GM19351 (cell line): ENCODE measurements at regions not wholly inside any gene's neighbourhood (a gene's known extent, or its start where the extent isn't known, plus 50 kb on each side); places are given as distances from the start of the nearest gene placed in this dataset.
"Not testable (repeated sequence)": the region's sequence is repeated elsewhere in the genome, so short reads cannot be mapped to it uniquely, and the experiment has no call there.

Experiments used
- ATAC-seq: cut with Tn5 transposase; IDR thresholded peaks from one replicate; pipeline ENCODE4 v1.9.1; 2021; ENCODE audit warnings: mild to moderate bottlenecking, moderate library complexity; ENCODE audit not compliant: unreplicated experiment

GRCh38 chr18:38297910-38298309, 732.3 kb upstream of the CELF4 start:
- ATAC-seq, result no peak

GRCh38 chr18:38290229-38290628, 724.6 kb upstream of the CELF4 start:
- ATAC-seq, result no peak

GRCh38 chr18:38284972-38285371, 719.4 kb upstream of the CELF4 start:
- no peak for ATAC-seq

GRCh38 chr18:38263066-38263465, 697.5 kb upstream of the CELF4 start:
- ATAC-seq, result no peak

DNA sequence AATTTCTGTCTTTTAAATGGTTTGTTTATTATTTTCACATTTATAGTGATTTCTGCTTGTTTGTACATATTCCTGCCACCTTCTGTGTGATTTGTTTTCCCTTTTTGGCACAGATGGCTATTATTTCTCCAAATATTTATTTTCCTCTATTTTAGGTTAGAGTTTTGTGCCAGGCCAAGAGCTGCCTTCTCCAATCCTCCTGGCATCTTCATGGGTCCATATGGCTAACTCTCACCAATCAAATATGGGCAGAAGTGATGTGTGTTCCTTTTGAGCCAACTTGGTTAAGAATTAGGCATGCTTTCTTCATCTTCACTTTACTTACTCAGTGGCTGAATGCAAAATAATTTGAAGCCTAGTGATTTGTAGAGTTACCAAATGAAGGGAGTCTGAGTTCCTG, 697.1 kb upstream of the CELF4 start:
- ATAC-seq, result no peak

DNA sequence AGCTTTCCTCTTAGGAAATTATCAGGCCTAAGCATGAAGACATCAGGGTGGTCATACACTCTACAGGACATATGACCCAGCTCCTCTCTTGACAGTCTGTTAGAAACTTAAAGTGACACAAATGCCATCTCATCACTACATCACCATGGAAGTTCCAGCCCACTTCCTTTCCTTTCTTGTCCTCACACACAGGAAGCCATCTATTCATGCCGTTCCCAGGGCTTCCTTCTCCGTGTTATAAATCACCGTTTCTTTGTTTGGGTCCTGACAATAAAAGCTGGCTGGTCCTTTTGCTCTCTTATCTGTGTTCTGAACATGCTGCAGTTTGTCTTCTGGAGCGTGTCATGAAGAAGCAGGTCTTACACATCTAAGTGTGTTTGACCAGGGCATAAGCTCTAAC, 692.1 kb upstream of the CELF4 start:
- no peak for ATAC-seq

- ATAC-seq, result no peak
Observed at GRCh38 chr18:38256366-38256765, 690.8 kb upstream of the CELF4 start.

DNA sequence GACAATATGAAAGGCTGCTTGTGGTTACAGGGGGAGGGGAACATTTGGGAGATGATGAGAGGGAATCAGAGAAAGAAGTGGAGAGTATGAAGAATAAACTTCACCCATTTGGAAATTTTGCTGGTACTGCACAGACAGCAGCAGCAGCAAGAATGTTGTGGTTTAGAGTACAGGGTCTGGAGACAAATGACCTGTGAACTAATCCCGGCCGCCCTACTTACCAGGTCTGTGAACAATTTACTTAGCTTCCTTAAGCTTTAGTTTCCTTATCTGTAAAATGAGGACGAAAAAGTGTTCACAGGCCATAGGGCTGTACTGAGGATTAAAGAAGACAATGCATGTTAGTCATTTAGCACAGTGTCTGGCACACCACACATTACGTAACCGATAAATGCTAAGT, 685.4 kb upstream of the CELF4 start:
- no peak for ATAC-seq

GRCh38 chr18:38244480-38244879, 678.9 kb upstream of the CELF4 start:
- ATAC-seq, result no peak

GRCh38 chr18:38243291-38243690, 677.7 kb upstream of the CELF4 start:
- no peak for ATAC-seq

- ATAC-seq, result no peak
Observed at GRCh38 chr18:38241736-38242135, 676.1 kb upstream of the CELF4 start.

DNA sequence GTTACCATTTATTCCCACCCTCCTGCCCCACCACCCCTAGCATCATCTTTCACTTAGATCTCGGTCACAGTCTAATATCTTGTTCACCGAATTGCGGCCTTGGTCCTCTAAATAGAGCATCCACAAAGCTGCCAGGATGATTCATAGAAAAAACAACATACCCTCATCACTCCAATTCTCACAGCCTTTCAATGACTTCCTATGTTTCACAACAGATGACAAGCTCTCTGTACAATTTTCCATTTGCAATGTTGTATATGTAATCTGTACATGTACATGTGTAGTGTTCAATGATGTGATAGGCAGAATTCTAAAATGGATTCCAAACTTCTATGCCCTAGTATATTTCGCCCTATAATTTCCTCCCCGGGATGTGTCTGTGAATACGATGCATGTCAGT, 675.6 kb upstream of the CELF4 start:
- no peak for ATAC-seq

GRCh38 chr18:38239606-38240005, 674.0 kb upstream of the CELF4 start:
- no peak for ATAC-seq

- no peak for ATAC-seq
Observed at GRCh38 chr18:38237796-38238195, 672.2 kb upstream of the CELF4 start.

DNA sequence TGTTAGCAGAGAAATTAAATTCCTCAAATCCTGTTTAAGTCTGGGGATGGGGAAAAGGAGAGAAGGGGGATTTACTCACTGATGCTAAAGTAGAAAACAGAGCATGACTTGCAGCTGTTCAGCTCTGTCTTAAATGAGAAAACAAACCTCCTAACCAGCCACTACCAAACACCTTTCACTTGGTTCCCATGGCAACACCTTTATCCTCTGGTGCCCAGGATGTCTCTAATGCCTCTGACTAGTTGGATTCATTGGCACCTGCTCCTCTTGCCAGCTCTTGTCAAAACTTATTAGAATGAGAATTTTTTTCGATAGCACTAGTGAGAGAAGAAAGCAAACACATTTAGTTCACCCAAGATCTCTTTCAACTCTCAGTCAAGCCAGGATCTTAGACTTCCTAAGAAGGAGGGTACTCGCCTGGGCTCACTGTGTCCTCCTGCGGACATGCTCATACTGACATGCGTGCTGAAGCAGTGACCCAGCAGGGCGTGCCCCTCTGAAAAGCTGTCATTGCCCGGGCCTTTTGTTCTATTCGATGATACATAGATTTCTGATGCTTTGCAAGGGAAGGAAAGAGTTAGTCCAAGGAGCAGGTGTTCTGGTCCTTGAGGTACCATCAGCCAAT, 656.0 kb upstream of the CELF4 start:
- ATAC-seq, result no peak

DNA sequence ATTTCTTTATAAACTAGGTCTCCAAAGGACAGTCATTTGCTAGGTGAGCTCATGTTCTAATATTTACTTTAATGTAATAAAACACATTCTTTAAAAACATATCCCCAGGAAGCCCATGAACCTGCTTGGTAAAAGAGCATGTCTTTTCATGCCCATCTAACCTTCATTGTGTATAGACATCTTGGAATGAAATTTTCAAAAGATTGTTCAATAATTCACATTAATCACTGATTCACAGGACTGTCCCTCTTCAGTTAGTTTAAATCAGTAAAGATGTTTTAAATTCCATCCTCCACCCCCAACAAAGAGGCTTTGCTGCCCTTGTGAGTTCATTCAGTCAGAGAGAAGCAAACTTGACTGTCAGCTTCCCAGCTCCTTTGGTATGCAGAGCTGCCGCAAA, 633.4 kb upstream of the CELF4 start:
- no peak for ATAC-seq

DNA sequence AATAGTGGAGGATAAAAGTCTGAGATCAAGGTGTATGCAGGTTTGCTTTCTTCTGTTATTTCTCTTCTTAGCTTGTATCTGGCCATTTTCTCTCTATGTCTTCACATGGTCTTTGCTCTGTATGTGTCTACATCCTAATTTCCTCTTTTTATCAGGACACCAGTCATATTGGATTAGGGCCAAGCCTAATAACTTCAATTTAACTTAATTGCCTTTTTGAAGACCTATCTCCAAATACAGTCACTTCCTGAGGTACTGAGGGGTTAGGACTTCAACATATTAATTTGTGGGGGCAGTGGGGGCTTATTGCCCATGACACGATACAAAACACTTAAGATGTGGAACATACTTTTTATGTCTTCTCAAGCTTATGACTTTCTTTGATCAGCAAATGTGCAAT, 632.9 kb upstream of the CELF4 start:
- no peak for ATAC-seq

GRCh38 chr18:38186491-38186890, 620.9 kb upstream of the CELF4 start:
- ATAC-seq, result no peak

- no peak for ATAC-seq
Observed at GRCh38 chr18:38174594-38174993, 609.0 kb upstream of the CELF4 start.

DNA sequence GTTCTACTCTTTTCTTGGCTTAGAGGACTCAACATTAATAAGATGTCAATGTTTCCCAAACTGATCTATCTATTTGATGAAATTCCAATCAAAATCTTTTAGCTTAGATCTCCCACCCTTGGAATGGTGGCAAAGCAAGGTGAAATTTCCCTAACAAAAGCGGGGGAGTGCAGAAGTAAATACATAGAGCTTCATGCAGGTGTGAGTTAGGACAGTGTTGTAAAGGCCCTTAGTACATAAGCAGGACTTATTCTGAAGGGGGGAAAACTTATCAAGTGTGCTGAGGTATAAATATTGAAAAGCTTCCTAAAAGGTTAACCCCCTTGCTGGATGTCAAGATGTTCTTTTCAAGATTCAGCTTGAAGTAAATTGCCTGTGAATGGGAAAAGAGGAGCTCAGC, 608.6 kb upstream of the CELF4 start:
- no peak for ATAC-seq

- no peak for ATAC-seq
Observed at GRCh38 chr18:38170845-38171244, 605.2 kb upstream of the CELF4 start.

DNA sequence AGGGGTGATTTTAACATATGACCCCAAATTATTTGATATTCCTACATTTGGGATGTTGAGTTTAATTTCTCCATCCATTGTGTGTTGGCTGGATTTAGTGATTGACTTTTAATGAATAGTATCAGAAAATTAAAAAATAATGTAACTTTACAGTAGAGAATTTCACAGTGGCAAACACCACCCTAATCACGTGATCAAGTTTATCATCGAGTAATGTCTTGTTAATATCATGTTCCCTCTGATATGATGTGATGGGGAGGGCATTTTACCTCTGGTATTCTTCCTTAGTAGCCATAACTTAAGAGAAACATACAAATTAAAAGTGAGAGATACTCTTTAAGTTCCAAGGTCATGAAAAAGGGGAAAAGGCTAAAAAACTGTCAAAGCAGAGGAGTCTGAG, 602.0 kb upstream of the CELF4 start:
- ATAC-seq, result no peak

DNA sequence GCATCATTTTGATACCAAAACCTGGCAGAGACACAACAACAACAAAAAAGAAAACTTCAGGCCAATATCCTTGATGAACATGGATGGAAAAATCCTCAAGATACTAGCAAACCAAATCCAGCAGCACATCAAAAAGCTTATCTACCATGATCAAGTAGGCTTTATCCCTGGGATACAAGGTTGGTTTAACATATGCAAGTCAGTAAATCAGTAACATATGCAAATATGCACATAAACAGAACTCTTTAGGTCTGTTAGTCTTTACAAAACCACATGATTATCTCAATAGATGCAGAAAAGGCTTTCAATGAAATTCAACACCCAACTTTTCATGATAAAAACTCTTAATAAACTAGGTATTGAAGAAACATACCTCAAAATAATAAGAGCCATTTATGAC, 587.5 kb upstream of the CELF4 start:
- not testable (repeated sequence) for ATAC-seq

DNA sequence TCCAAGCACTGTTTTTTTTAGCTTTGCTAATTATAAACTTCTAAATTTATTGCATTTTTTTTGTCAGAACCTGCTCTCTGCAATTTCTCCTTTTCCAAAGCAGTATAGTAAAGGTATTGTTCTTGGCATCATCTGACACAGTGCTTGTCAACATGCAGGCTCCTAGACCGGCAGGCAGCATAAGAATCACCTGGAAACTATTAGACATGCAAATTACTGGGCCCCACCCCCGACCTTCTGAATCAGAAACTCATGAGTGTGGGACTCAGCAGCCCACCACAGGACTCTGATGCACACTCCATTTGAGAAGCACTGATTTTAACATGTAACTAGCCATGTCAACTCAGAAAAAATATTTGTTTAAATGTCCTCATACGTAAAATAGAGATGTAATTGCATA, 551.1 kb upstream of the CELF4 start:
- no peak for ATAC-seq
